OCI-LY1 (cell line): ENCODE measurements at regions not wholly inside any gene's neighbourhood (a gene's known extent, or its start where the extent isn't known, plus 50 kb on each side); places are given as distances from the start of the nearest gene placed in this dataset.

Experiments
- H2AFZ ChIP-seq: fragments of 200-600 bp; sonication (generic), shearing (Covaris generic); 2 replicates; pipeline ENCODE4 v1.6.0; 2014; ENCODE audit warnings: antibody characterized with exemption, mild to moderate bottlenecking, low read length
- H3F3A ChIP-seq: fragments of 200-600 bp; sonication (generic), shearing (Covaris generic); 2 replicates; pipeline ENCODE4 v1.6.0; 2014; ENCODE audit warnings: mild to moderate bottlenecking, antibody characterized with exemption, low read length, moderate library complexity; ENCODE audit not compliant: insufficient read depth
- H3K27ac ChIP-seq: fragments of 200-600 bp; sonication (generic); 2 replicates; pipeline ENCODE4 v1.5.1; 2014; ENCODE audit warnings: low read length, mixed run types, mild to moderate bottlenecking, low read depth; ENCODE audit not compliant: poor library complexity, severe bottlenecking
- H3K27me3 ChIP-seq: fragments of 200-600 bp; sonication (generic); 2 replicates; pipeline ENCODE4 v1.6.0; 2014; ENCODE audit warnings: antibody characterized with exemption, mild to moderate bottlenecking, low read length, moderate library complexity; ENCODE audit not compliant: insufficient read depth
- H3K36me3 ChIP-seq: fragments of 200-600 bp; sonication (generic); 2 replicates; pipeline ENCODE4 v1.6.1; 2014; ENCODE audit warnings: mild to moderate bottlenecking, antibody characterized with exemption, low read length, moderate library complexity, mixed read lengths; ENCODE audit not compliant: insufficient read depth
- H3K4me1 ChIP-seq: fragments of 200-600 bp; sonication (generic); 2 replicates; pipeline ENCODE4 v1.5.1; 2014; ENCODE audit warnings: mild to moderate bottlenecking, low read length, moderate library complexity; ENCODE audit not compliant: insufficient read depth, severe bottlenecking
- H3K4me2 ChIP-seq: fragments of 200-600 bp; sonication (generic), shearing (Covaris generic); 2 replicates; pipeline ENCODE4 v1.6.1; 2014; ENCODE audit warnings: low read length
- H3K4me3 ChIP-seq: fragments of 200-600 bp; sonication (generic); 2 replicates; pipeline ENCODE4 v1.5.1; 2014; ENCODE audit warnings: low read length, low read depth, mild to moderate bottlenecking, mixed read lengths; ENCODE audit not compliant: poor library complexity, severe bottlenecking
- H3K79me2 ChIP-seq: fragments of 200-600 bp; shearing (Covaris generic); 2 replicates; pipeline ENCODE4 v1.6.1; 2016; ENCODE audit warnings: mixed run types, low read length, mixed read lengths; ENCODE audit not compliant: insufficient read depth
- H3K9ac ChIP-seq: fragments of 200-600 bp; sonication (generic), shearing (Covaris generic); 2 replicates; pipeline ENCODE4 v1.6.1; 2014; ENCODE audit warnings: mild to moderate bottlenecking, low read length, mixed read lengths
- H3K9me2 ChIP-seq: fragments of 200-600 bp; sonication (generic), shearing (Covaris generic); 2 replicates; pipeline ENCODE4 v1.6.1; 2014; ENCODE audit warnings: low read depth, mild to moderate bottlenecking, low read length, mixed read lengths
- H3K9me3 ChIP-seq: fragments of 200-600 bp; shearing (Covaris generic); 2 replicates; pipeline ENCODE4 v1.6.1; 2014; ENCODE audit warnings: low read length, mixed read lengths
- H4K20me1 ChIP-seq: fragments of 200-600 bp; sonication (generic), shearing (Covaris generic); 2 replicates; pipeline ENCODE4 v1.6.0; 2016; ENCODE audit warnings: mild to moderate bottlenecking, low read length; ENCODE audit not compliant: insufficient read depth
- CTCF ChIP-seq: fragments of 200-600 bp; sonication (generic), shearing (Covaris generic); IDR thresholded peaks from 2 replicates; pipeline ENCODE4 v1.5.1; 2017; ENCODE audit warnings: mild to moderate bottlenecking, antibody characterized with exemption, low read length, moderate library complexity, mixed read lengths
- EZH2 ChIP-seq: fragments of 200-600 bp; sonication (generic), shearing (Covaris generic); IDR thresholded peaks from 2 replicates; pipeline ENCODE4 v1.8.0; 2017; ENCODE audit warnings: borderline replicate concordance, mixed run types, mild to moderate bottlenecking, antibody characterized with exemption, low read length, moderate library complexity, mixed read lengths

DNA sequence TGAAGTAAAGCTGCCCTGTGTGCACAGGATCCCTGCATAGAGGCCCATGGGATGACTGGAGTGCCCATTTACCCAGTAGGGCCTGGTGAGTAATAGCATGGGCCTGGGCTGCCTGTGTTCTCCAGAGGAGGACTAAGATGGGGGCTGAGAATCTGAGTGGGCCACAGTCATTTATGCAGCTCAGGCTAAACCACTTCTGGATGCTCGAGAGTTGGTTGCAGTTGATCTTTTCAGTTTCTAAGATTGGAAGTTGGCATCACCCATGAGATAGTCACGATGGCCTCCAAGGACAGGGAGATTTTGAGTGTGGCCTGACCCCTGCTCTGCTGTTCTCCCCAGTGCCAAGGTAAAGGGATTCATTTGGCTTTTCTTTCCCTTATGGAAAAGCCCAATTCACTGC lies 179.1 kb upstream of the SPRED2 start:
- Histone ChIP-seq H4K20me1 (no peaks in the 10 kb centered on the region), H3K27me3 (no peaks in the 10 kb centered on the region), H3F3A (no peaks in the 10 kb centered on the region), H3K9me3 (no peaks in the 10 kb centered on the region), H3K4me1 (peaks cover 17% of the 10 kb centered on the region), H3K4me3 (no peak overlapping the region), H3K4me2 (no peak overlapping the region), H3K9me2 (no peaks in the 10 kb centered on the region), H3K36me3 (no peaks in the 10 kb centered on the region), H3K9ac (no peak overlapping the region), H3K79me2 (no peaks in the 10 kb centered on the region), H3K27ac (no peak overlapping the region), H2AFZ (no peak overlapping the region)
- no peak for TF ChIP-seq CTCF
- no peak for TF ChIP-seq EZH2

DNA sequence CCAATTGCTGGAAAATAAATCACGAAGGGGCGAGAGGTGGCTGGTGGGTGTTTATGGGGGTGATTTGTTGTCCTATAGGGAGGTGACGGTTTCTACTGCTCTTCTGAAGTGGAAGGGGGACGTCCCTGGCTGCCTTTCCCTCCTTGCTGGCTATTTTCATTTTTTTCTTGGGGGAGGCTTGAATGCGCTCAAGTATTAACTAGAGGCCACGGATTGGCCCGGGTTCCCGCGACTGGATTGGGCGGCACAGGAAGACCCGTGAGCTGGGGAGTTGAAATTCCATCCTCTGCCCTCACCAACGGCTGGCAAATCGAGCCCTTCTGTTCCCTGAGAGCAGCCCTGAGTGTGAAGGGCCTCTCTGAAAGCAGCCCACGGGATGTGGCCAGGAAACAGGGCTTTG lies 176.5 kb upstream of the SPRED2 start:
- Histone ChIP-seq H3K4me3 (no peak overlapping the region), H3K4me2 (no peak overlapping the region), H3K27ac (no peak overlapping the region), H3K27me3 (no peaks in the 10 kb centered on the region), H3K9me2 (no peaks in the 10 kb centered on the region), H4K20me1 (no peaks in the 10 kb centered on the region), H3K9ac (no peak overlapping the region), H3K79me2 (no peaks in the 10 kb centered on the region), H3K36me3 (no peaks in the 10 kb centered on the region), H3F3A (no peaks in the 10 kb centered on the region), H3K9me3 (no peaks in the 10 kb centered on the region), H3K4me1 (peaks cover 42% of the 10 kb centered on the region), H2AFZ (no peak overlapping the region)
- TF ChIP-seq CTCF: no peak
- TF ChIP-seq EZH2: no peak

DNA sequence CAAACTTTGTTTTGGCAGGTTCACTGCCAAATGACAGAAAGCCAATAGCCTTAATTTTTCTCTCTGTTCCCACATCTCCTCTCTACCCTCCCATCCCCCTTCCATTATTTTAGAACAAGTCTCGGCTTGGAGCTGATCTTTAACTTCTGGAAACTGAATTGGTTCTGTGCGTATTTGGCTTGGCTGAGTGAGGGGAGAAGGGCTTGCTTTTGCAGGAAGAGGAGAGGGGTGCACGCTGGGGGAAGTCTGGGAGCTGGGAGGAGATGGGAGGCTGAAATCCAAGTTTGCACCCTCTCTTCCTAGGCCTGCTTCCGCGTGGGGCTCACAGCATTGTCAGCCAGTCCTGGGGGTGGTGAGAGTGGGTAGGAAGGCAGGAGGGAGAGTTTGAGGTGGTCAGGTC lies 176.1 kb upstream of the SPRED2 start:
- no peak overlapping the region for H3K4me2 ChIP-seq
- peaks cover 47% of the 10 kb centered on the region for H3K4me1 ChIP-seq
- no peak overlapping the region for H2AFZ ChIP-seq

More for the DNA sequence above, 176.1 kb upstream of the SPRED2 start:
- Histone ChIP-seq H3K4me3 (no peak overlapping the region), H3K27me3 (no peaks in the 10 kb centered on the region), H3K9ac (no peak overlapping the region), H3K27ac (no peak overlapping the region), H3K79me2 (no peaks in the 10 kb centered on the region), H3K36me3 (no peaks in the 10 kb centered on the region), H3K9me3 (no peaks in the 10 kb centered on the region), H4K20me1 (no peaks in the 10 kb centered on the region), H3K9me2 (no peaks in the 10 kb centered on the region), H3F3A (no peaks in the 10 kb centered on the region)
- no peak for TF ChIP-seq CTCF
- no peak for TF ChIP-seq EZH2
